GM21529 (cell line): ENCODE measurements at regions not wholly inside any gene's neighbourhood (a gene's known extent, or its start where the extent isn't known, plus 50 kb on each side); places are given as distances from the start of the nearest gene placed in this dataset.

ENCODE experiments used
- ATAC-seq: cut with Tn5 transposase; IDR thresholded peaks from one replicate; pipeline ENCODE4 v1.9.1; 2021; ENCODE audit not compliant: unreplicated experiment

DNA sequence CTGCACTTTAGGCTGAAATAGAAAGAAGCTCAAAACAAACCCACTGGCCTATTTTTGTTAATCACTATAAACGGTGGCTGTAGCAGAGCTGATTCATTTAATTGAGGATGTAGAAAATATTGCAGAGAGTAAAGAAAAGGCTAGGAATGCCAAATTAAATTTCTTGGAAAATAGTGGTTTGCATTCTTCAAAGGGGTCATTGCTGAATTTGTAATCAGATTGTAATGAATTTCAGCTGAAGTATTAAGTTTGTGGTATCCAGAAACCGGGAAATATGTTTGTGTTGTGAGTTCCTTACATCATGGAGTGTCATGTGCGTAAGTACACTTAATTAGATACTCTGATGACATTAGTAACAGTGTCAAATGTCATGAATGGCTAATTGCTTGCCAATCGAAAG lies 203.0 kb downstream of the SAMD5 start:
- no peak for ATAC-seq

DNA sequence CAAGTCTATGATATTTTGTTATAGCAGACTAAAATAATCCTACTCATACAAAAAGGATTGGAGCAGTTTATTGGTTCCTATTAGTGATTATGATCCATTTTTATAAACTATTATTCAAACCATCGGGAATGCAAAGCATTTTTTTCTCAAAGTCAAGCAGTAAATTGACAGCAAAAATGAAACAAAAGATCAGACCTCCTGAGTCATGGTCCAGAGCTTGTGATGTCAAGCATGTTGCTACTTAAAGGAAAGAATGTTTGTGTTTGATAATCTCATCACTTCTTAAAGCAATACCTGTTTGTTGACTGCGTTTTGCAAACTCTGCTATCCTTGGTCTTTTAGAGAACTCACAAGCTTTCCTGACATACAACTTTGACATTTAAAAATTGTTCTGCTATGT lies 204.4 kb downstream of the SAMD5 start:
- ATAC-seq = no peak

DNA sequence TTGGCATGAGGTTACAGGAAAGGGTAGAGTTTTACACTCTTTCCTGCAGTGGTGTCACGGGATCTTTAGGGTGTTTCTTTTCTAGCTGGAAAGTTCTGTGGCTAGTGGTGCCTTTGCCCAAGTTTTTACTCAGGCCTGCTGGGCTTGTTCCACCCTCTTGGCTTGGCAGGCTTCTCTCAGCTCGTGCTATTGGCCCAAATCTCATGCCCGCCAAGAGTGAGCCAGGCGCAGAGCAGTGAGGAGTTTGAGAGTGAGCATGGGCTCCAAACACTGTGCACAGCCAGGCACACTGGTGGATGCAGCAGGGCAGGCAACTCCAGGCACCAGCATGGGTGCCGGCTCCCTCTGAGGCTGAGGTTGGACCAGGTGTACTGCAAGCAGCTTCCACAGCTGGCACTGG lies 206.5 kb downstream of the SAMD5 start:
- ATAC-seq = no peak

DNA sequence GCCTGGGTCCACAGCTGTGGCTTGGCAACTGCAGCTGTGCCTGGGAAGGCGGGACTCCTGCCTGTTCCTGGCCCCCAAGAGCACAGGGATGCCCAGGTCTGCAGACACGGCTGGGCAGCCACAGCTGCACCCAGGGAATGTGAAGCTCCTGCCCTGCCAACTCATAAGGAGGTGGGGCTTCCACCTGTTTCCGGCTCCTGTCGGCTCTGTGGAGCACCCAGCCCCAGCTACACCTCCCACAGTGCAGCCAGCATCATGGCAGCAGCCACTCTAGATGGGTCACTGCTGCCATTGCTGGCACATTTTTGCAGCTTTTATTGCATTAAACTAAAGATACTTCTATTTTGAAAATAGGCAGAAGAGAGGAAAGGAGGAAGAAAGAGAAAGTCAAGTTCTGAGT lies 207.9 kb downstream of the SAMD5 start:
- no peak for ATAC-seq

DNA sequence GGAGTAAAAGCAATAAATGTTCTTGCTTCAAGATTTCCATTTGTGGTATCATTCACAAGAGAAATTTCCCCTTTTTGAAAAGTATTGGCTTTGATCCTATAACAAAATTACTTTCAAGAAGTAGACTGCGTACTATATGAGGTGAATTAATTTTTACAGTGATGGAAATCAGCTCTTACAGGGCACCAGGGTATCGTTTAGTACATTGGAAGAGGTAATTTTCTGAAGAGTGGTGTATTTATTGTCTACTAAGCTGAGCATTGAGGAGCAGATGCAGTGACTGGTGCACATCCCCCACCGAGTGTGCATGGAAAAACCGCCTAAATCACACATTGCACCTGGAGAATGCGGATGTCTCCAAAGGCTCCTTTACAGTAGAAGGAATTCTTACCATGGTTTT lies 209.5 kb downstream of the SAMD5 start:
- no peak for ATAC-seq

DNA sequence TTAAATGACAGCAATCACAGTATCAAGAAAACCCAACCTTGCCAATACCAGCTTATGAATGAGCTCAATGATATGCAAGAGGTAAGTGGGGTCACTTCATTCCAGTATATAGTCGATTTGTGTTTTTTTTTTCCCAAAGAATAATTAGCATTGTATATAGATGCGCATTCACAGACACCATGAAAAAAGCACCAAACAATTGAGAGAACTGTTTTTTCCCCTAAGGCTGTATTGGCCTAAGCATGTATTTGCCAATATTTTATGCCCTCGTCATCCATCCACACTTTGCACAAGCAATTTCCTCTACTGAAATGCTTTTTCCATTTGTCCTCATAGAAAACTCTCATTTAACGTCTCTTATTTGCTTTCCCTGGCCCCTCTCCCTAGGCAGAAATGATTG lies 213.7 kb downstream of the SAMD5 start:
- ATAC-seq = no peak

DNA sequence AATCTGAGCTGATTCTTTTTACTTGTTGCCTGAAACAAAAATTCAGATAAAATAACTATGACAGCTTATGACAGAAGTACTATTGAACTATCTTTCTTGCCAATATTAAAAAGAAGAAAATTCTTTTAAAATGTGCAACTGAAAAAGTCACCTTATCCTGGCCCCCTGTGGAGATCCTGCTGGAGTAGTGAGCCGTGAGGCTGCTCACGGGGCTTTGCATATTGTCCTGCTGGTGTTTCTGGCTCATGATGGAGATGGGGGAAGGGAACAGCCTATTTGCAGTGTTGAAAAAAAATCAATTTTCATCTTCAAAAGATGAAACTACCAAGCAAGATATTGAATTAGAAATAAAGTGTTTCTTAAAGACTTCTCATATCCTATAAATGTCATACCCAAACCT lies 216.0 kb downstream of the SAMD5 start:
- no peak for ATAC-seq

DNA sequence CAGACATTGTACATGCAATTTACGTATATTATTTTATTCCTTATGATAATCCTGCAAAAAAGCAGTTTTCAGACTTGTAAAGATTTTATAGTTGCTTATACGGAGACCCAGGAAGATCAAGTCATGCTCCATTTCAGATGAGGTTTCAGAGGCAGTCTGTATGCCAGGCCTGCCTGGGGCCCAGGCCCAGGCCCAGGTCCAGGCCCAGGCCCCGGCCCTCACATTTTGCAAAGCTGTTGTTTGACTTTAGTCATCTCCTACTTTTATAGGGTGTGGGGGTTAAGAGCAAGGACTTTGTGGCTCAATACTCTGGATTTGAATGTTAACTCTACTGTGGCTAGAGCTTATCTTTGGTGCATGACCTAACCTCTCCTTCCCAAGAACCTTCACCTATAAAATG lies 217.9 kb downstream of the SAMD5 start:
- no peak for ATAC-seq

DNA sequence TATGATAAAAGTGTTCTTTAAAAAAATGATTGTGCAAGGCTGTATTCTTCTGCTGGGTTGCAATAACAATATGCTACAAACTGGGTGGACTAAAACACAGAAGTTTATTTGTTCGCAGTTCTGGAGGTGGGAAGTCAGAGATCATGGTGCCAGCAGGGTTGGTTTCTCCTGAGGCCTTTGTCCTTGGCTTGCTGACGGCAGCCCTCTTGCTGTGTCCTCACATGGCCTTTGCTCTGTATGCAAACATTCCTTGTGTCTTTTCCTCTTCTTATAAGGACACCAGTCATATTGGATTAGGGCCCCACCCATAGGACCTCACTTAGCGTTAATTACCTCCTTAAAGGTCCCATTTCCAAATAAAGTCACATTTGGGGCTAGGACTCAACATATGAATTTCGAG lies 220.4 kb downstream of the SAMD5 start:
- ATAC-seq = no peak

DNA sequence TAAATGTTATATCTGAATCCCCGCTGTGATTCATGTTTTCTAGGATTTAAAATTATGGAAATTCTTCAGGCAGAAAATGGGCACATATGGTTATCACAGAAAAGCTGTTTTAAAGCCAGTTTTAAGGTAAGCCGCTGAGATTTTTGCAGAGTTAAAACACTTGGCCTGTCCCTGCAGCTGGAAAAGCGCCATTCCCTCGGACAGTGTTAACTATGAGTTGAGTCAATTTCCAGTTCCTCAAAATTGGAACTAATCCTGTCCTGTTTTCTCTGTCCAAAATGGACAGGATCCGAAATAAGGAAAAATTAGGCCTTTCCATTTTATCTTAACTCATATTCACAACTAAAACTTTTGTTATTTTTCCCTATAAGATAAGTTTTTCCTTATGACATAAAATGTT lies 225.2 kb downstream of the SAMD5 start:
- no peak for ATAC-seq

DNA sequence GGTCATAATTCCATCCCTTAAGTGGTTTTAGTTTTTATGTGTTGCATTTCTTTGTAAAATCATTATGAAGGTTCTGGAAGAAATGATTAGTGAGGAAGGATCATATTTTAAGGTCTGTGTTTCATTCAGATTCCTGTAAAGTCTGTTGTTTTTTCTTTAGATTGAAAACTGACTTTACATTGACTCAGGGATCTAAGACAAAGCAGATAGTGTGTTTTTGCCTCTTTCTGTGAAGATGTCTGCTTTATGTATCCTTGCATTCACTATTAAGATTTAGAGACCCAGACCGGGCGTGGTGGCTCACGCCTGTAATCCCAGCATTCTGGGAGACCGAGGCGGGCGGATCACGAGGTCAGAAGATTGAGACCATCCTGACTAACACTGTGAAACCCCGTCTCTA lies 225.7 kb downstream of the SAMD5 start:
- no peak for ATAC-seq

DNA sequence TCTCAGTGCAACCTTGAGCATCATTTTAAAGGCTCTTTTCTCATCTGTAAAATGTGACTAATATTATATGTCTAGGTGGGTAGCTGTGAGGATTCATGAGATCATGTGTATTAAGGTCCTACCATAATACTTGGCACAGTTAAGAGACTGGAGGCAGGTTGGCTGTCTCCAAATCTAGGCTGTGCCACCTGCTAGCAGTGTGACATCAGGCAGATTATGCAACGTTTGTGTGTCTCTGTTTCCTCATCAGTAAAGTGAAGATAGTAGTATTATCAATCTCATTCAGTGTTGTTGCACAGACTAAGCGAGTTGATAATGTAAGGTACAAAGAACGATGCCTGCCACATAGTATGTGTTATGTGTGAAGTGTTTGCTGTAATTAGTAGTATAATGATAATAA lies 227.4 kb downstream of the SAMD5 start:
- no peak for ATAC-seq

DNA sequence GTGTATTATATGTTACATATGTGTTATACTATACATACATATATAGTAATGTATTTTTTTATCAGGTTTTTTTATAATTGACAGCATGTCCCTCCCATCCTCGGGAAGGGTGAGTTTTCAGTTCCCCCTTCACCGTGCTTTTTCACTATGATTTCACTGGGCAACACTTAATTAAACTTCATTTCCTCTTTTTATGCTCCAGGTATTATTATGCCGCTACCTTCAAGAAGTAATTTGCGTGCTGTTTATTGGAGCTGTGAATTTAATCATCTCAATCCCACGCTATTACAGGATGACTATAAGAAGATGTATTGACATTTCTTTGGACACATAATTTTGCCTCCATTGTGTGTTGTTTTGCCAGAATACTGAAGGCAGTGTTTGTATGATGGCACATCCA lies 228.6 kb downstream of the SAMD5 start:
- no peak for ATAC-seq

DNA sequence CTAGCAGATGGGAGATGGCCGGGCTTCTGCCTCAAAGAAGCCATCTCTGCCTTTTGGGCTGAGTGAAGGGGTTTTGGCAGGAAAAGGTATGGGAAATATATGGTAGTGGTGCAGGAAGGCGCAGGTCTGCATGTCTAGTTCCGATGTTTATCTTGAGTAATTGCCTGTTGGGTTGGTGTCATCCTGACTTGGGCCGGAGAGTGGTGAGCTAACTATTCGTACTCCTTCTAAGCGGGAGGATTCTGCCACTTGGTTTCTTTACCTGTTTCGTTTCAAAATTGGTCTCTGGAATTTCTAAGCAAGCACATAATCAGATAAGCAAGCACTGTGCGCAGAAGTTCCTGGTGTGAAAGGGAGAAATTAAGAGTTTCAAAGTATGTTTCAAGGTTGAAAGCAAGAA lies 229.6 kb downstream of the SAMD5 start:
- no peak for ATAC-seq

DNA sequence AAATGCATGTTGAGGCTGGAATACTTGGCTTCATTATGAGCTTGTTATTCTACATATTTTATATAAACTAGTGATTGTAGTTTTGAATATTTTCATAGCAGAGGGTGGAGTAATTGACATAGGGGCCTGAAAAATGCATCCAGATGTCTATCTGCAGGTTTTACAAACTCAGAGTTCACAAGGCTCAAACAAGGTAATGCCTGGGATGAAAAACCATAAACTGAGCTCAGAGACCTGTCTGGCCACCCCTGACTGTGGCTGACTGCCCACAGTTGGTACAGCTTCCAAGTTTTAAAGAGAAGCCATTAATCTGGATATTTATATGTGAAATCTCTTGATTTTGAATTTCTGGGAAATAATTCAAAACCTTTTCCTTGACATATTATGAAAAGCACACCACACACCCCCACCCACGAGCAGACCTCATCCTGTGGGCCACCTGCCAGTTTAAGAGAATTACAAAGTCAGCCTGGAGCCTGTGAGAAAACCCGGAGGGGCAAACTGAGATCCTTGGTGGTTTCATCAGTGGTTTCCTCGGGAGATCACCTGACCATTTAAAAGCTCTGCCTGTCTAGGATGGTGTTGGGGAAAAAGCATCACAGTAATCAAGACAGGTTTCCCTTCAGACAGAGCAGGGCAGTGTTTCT lies 230.1 kb downstream of the SAMD5 start:
- ATAC-seq = no peak

DNA sequence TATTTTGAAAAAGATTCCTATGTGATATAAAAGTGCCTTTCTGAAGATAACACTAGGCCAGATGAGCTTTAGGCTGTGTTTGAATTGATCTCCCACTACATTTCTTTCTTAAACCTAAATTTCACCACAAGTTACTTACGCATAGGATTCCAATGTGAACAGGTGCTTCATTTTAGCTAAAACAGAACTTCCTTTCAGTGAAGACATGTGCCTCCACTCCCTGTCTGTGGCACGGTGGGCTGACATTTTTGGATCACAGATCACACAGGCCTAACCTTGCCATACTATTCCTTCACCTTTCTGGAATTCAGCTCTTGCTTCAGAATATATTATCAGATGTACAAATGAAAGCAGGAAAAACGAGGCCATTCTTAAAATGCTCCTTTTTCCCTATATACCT lies 231.8 kb downstream of the SAMD5 start:
- ATAC-seq = no peak

DNA sequence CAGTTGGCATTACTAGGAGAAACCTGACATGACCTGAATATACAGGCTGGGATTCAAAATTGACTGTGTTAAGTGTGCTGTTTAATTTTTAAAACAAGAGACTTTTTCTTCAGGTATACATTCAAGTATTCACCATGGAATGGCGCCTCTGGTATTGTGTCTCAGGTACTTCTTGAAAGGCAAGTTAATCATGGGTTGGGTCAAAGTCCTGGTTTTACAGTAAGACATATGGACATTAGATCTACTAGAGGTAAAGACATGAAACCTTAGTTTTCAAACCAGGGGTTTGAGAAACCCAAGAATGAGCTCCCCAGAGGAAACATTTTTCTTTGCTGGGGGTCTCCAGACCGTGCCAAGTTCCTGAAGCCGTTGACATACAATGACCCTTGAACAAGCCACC lies 232.4 kb downstream of the SAMD5 start:
- no peak for ATAC-seq

DNA sequence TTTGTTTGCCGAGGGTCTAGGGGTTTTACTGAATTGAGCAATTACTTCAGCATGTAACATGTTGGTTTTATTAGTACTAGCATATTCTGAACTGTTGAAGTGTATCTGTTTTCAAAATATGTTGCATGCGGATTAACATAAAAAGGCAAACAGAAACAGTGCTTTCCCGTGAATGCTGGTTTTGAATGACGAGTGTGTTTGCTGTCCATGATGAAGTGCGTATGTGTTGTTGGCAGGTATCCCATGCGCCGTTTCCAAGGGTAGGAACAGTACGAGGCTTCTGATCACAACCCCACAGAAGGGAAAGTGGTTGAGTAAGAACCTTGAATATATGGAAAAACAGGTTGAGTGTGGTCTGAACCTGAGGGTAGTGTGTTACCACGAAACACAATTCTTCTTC lies 232.9 kb downstream of the SAMD5 start:
- no peak for ATAC-seq

DNA sequence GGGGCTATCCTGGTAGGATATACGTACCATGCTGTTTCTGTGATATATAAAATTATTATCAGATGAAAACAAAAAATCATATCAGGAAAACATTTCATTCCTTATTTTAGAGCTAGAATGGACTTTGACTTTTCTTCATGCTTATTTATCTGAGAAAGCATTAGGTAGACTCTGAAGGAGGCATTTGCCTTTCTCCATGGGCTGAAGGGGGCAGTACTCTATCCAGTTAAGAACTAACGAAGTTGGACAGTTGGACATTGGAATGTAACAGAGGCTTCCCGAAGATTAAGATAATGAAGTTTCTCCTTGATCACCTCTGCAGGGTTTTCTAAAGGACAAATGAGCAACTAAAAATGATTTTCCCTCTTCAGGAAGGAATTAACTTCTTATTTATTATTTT lies 233.9 kb downstream of the SAMD5 start:
- ATAC-seq = no peak

DNA sequence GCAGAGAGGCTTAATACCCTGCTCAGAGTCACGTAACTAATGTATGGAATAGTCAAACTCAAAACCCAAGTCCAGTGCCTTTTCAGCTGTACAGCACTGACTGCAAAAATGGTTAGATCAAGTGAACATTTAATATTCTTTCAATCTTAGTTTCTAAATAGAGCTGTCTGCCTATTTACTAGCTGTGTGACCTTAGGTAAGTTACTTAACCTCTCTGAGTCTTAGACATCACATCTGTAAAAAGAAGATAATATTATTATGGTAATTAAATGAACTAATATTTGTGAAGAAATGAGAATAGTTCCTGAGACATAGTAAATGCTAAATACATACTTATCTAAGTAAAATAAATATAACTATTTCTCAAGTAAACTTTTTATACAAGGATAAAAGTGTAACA lies 235.5 kb downstream of the SAMD5 start:
- no peak for ATAC-seq

DNA sequence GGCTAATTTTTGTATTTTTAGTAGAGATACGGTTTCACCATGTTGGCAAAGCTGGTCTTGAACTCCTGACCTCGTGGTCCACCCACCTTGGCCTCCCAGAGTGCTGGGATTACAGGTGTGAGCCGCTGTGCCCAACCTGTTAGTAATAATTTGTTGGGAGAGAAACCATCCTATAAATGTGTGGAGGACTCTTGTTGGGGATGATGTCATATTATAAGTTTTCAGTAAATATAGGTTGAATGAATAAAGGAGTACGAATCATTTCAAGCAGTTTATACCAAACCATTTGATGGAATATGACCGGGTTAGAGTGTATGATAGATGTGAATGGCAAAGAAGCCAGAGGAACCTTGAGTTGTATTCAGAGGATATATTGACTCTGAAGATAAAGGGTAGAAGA lies 240.8 kb downstream of the SAMD5 start:
- ATAC-seq = no peak

DNA sequence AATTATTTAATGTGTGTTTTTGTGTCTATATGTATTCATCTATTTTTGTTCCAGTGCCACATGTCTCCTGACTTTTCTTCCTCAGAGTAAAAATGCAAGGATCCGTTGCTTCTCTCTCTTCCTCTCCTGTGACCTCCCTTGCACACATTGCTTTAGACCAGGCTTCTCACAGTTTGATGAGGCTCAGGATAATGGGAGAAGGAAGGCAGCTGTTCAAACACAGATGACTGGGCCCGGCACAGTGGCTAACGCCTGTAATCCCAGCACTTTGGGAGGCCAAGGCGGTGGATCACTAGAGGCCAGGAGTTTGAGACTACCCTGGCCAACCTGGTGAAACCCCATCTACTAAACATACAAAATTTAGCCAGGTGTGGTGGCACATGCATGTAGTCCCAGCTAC lies 241.9 kb downstream of the SAMD5 start:
- ATAC-seq = no peak

DNA sequence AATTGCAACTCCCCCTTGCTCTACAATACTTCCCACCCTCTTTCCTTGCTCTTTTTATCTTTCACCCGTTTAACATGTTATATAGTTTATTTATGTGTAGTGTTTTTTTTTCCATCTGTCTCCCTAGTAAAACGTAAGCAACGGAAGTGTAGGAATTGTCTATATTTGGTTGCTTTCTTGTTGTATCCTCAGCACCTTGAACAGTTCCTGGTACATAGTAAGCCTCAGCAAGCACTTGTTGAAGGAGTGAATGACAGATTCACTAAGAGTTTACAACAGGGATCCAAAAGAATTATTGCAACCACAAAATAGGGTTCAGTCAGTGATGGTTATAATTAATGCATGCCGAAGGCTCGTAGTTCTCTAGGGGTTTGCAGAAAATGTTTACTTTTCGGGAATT lies 242.7 kb downstream of the SAMD5 start:
- no peak for ATAC-seq
